ENCODE measurements at regions not wholly inside any gene's neighbourhood (a gene's known extent, or its start where the extent isn't known, plus 50 kb on each side); places are given as distances from the start of the nearest gene placed in this dataset.
"Not testable (repeated sequence)": the region's sequence is repeated elsewhere in the genome, so short reads cannot be mapped to it uniquely, and the experiment has no call there.

DNA sequence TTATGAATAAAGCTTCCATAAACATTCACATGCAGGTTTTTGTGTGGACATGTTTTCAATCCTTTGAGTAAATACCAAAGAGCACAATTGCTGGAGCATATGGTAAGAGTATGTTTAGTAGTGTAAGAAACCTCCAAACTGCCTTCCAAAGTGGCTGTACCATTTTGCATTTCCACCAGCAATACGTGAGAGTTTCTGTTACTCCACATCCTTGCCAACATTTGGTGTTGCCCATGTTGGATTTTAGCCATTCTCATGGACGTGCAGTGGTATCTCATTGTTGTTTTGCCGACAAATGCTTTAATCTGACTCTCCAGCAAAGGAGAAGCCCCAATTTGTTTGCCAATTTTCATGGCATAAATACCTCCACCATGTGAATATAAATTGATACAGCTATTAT, 103.9 kb upstream of the TMEM45B start:
- Histone ChIP-seq H2AFZ (ENCODE audit: low read depth, low read length) (no peak overlapping the region), H3K4me1 (replicated peaks in 1 of 2; ENCODE audit: control insufficient read depth in 2 of 2, insufficient read depth in 2 of 2, low read length in 2 of 2) (no peaks in the 10 kb centered on the region), H3K27ac (ENCODE audit: extremely low read depth, low read depth, low read length) (no peak overlapping the region), H3K4me3 (no peak overlapping the region), H4K20me1 (replicated peaks; ENCODE audit: control insufficient read depth, insufficient read depth, low read length) (no peaks in the 10 kb centered on the region), H3K9me1 (ENCODE audit: control insufficient read depth, insufficient read depth, low read length) (no peaks in the 10 kb centered on the region), H3K9ac (ENCODE audit: insufficient read depth in 1 of 2, low read depth in 2 of 2, low read length in 2 of 2) (no peak overlapping the region), H3K4me2 (ENCODE audit: insufficient read depth, low read length) (no peak overlapping the region), H3K79me2 (ENCODE audit: control insufficient read depth, insufficient read depth, low read length) (no peaks in the 10 kb centered on the region), H3K9me3 (replicated peaks; ENCODE audit: control insufficient read depth, insufficient read depth, low read depth, low read length) (no peaks in the 10 kb centered on the region), H3K27me3 (ENCODE audit: control insufficient read depth in 2 of 2, insufficient read depth in 2 of 2, low read length in 2 of 2) (peaks cover 0 to 13% of the 10 kb centered on the region in 2 experiments; a peak in 2 of 5 replicates), H3K36me3 (ENCODE audit: control insufficient read depth, insufficient read depth, low read length) (no peaks in the 10 kb centered on the region)
- TF ChIP-seq OTX1 (CRISPR knock-in tag; IDR thresholded peaks at IDR 0.05) (no peak), SRSF7 (optimal IDR thresholded peaks at IDR 0.05; ENCODE audit: low read depth, low read length) (no peak), CHD1 (IDR thresholded peaks at IDR 0.05; ENCODE audit: low read length) (no peak)
- intact Hi-C loops (cut with micrococcal nuclease) (no loop called here), in situ Hi-C loops (cut with MboI) (no loop called here)
- ChIA-PET CTCF (ENCODE audit: low intra/inter-chr PET ratio) (no interaction called here), POLR2A (no interaction called here)
- DNase-seq (ENCODE audit: extremely low read depth in 1 of 4, low spot score in 3 of 4) (no peak), ATAC-seq (no peak), FAIRE-seq (no peak)
- WGBS (ENCODE audit: insufficient coverage, low coverage, missing lambda C conversion rate), result 2% methylated on average over 3 of the region's 3 CpGs
- BruUV-seq (replicated peaks), result no TSS peak

DNA sequence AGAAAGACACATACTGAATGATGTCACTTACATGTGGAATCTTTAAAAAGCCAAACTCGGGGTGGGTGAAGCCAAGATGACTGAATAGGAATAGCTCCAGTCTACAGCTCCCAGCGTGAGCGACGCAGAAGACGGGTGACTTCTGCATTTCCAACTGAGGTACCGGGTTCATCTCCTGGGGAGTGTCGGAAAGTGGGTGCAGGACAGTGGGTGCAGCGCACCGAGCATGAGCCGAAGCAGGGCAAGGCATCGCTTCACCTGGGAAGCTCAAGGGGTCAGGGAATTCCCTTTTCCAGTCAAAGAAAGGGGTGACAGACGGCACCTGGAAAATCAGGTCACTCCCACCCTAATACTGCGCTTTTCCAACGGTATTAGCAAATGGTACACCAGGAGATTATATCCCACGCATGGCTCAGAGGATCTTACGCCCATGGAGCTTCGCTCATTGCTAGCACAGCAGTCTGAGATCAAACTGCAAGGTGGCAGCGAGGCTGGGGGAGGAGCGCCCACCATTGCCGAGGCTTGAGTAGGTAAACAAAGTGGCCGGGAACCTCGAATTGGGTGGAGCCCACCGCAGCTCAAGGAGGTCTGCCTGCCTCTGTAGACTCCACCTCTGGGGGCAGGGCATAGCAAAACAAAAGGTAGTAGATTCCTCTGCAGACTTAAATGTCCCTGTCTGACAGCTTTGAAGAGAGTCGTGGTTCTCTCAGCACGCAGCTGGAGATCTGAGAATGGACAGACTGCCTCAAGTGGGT, 103.0 kb upstream of the TMEM45B start:
- BruUV-seq (replicated peaks); H3K36me3 ChIP-seq (ENCODE audit: control insufficient read depth, insufficient read depth, low read length); H2AFZ ChIP-seq (ENCODE audit: low read depth, low read length); POLR2A ChIA-PET; ATAC-seq; H3K9me3 ChIP-seq (replicated peaks; ENCODE audit: control insufficient read depth, insufficient read depth, low read depth, low read length); intact Hi-C loops (cut with micrococcal nuclease); CTCF ChIA-PET (ENCODE audit: low intra/inter-chr PET ratio); H3K4me3 ChIP-seq; FAIRE-seq; H3K27ac ChIP-seq (ENCODE audit: extremely low read depth, low read depth, low read length); H3K9ac ChIP-seq (ENCODE audit: insufficient read depth in 1 of 2, low read depth in 2 of 2, low read length in 2 of 2); H3K4me1 ChIP-seq (replicated peaks in 1 of 2; ENCODE audit: control insufficient read depth in 2 of 2, insufficient read depth in 2 of 2, low read length in 2 of 2); H3K4me2 ChIP-seq (ENCODE audit: insufficient read depth, low read length); DNase-seq (ENCODE audit: extremely low read depth in 1 of 4, low spot score in 3 of 4); H3K79me2 ChIP-seq (ENCODE audit: control insufficient read depth, insufficient read depth, low read length); in situ Hi-C loops (cut with MboI); H3K9me1 ChIP-seq (ENCODE audit: control insufficient read depth, insufficient read depth, low read length); H4K20me1 ChIP-seq (replicated peaks; ENCODE audit: control insufficient read depth, insufficient read depth, low read length): not testable (repeated sequence)
- peaks cover 0 to 13% of the 10 kb centered on the region in 2 experiments; a peak in 2 of 5 replicates for H3K27me3 ChIP-seq (ENCODE audit: control insufficient read depth in 2 of 2, insufficient read depth in 2 of 2, low read length in 2 of 2)
- 0% methylated on average over 17 of the region's 25 CpGs for WGBS (ENCODE audit: insufficient coverage, low coverage, missing lambda C conversion rate)

Data from K562 (cell line).